Testis (tissue), 2 donors: ENCODE measurements at regions not wholly inside any gene's neighbourhood (a gene's known extent, or its start where the extent isn't known, plus 50 kb on each side); places are given as distances from the start of the nearest gene placed in this dataset.

Experiments
- DNase-seq: peaks from one replicate; pipeline ENCODE4 v3.0.0-alpha.2; 2019
- H3K27ac ChIP-seq, 2 donors: fragments of 200-600 bp; sonication (generic); one replicate each; pipeline ENCODE4 v1.5.1; 2019
- H3K27me3 ChIP-seq: fragments of 200-600 bp; sonication (generic); one replicate; pipeline ENCODE4 v1.5.1; 2019
- H3K36me3 ChIP-seq: fragments of 200-600 bp; sonication (generic); one replicate; pipeline ENCODE4 v1.5.1; 2017; ENCODE audit warnings: low read depth; ENCODE audit errors: missing control alignments
- H3K4me1 ChIP-seq: fragments of 200-600 bp; sonication (generic); one replicate; pipeline ENCODE4 v1.5.1; 2019
- H3K4me3 ChIP-seq, 2 donors: fragments of 200-600 bp; sonication (generic); one replicate each; pipeline ENCODE4 v1.5.1; 2017 to 2019
- H3K9me3 ChIP-seq: fragments of 200-600 bp; sonication (generic); one replicate; pipeline ENCODE4 v1.5.1; 2017
- CTCF ChIP-seq, 3 experiments: fragments of 450-650 bp in 2 of 3; fragments of 200-600 bp in 1 of 3; sonication (generic) in 1 of 3; IDR thresholded peaks; one replicate each; pipeline ENCODE4 v1.5.1; 2016 to 2019; ENCODE audit warnings: antibody characterized with exemption in 3 of 3, mild to moderate bottlenecking in 2 of 3, moderate library complexity in 1 of 3
- POLR2A ChIP-seq: fragments of 450-650 bp; IDR thresholded peaks from one replicate; pipeline ENCODE4 v1.6.1; 2017; ENCODE audit warnings: antibody characterized with exemption, mild to moderate bottlenecking, moderate library complexity
- WGBS, 2 donors: methylation state at CpG; one replicate each; pipeline ENCODE4 v1.1.5; 2018; 5-methylcytosine and 5-hydroxymethylcytosine counted together
- intact Hi-C: fragments of 100-400 bp; cut with DNase I; formaldehyde crosslinking; loops from one replicate; pipeline ENCODE4 v1.15.1; 2023; ENCODE audit warnings: low total_unique reads

- H3K4me1 ChIP-seq, result peaks cover 3% of the 10 kb centered on the region
- intact Hi-C loops, result no loop called here
- no peak overlapping the region for H3K4me3 ChIP-seq
- no peaks in the 10 kb centered on the region for H3K9me3 ChIP-seq
- TF ChIP-seq POLR2A (no peak), CTCF (IDR thresholded peaks at IDR 0.05) (no peak)
- 69 to 73% methylated on average over 7 of the region's 7 CpGs for whole genome bisulfite sequencing, 2 donors
- H3K27me3 ChIP-seq, result no peaks in the 10 kb centered on the region
- no peak overlapping the region for H3K27ac ChIP-seq
- no peak for DNase-seq
- H3K36me3 ChIP-seq, result no peaks in the 10 kb centered on the region
These were observed 89.5 kb upstream of the RFC3 start for GRCh38 chr13:33728271-33729037.

DNA sequence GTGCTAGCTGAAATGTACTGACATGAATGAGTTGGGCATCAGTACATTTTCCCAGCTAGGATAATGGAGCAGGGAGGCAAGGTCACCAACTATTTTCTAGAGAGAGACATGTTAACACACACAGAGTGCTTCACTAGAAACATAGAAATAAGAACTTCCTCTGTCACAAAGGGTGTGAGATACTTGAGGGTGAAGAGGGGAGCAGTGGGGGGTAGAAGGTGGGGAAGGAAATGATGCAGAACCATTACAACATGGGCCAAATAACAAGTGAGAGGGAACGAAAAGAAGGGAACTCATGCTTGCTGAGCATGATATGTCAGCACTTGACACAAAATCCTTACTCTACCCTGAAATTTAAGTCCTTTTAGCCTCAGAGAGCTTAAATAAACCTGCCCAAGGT lies 87.8 kb upstream of the RFC3 start:
- no peaks in the 10 kb centered on the region for H3K27me3 ChIP-seq
- peaks cover 3% of the 10 kb centered on the region for H3K4me1 ChIP-seq
- H3K9me3 ChIP-seq, result no peaks in the 10 kb centered on the region
- 81 to 88% methylated on average over 1 of the region's 1 CpG for WGBS, 2 donors
- no peak for TF ChIP-seq CTCF (IDR thresholded peaks at IDR 0.05)
- no peak for TF ChIP-seq POLR2A
- H3K36me3 ChIP-seq, result no peaks in the 10 kb centered on the region
- no peak for DNase-seq
- H3K27ac ChIP-seq, result no peak overlapping the region
- H3K4me3 ChIP-seq, result no peak overlapping the region
- intact Hi-C loops, result no loop called here

DNA sequence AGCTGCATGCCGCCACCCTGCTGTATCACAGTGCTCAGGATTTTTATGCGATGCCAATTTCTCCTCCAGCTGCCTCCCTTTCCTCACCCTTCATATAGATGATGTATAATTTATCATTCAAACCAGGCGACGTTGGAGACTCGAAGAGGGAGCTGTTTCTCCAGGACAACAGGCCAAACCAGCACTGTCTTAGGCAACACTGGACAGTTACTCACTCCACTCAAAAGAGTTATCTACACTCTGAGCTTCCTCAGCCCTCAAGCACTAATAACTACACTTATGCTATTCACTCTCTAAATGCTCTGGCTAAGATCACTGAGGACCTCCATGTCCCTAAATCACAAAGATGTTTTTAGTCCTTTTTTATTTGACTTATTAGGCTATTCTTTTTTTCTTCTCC lies 87.3 kb upstream of the RFC3 start:
- H3K27ac ChIP-seq, result no peak overlapping the region
- no peaks in the 10 kb centered on the region for H3K27me3 ChIP-seq

GRCh38 chr13:33735276-33735675 lies 82.7 kb upstream of the RFC3 start:
- TF ChIP-seq CTCF (IDR thresholded peaks at IDR 0.05) (no peak), POLR2A (no peak)
- H3K9me3 ChIP-seq, result no peaks in the 10 kb centered on the region
- intact Hi-C loops, result no loop called here

More for the DNA sequence above, 87.3 kb upstream of the RFC3 start:
- Histone ChIP-seq H3K36me3 (no peaks in the 10 kb centered on the region), H3K9me3 (no peaks in the 10 kb centered on the region), H3K4me1 (peaks cover 3% of the 10 kb centered on the region), H3K4me3 (no peak overlapping the region)
- TF ChIP-seq CTCF (IDR thresholded peaks at IDR 0.05) (no peak), POLR2A (no peak)
- 92 to 93% methylated on average over 5 of the region's 5 CpGs for WGBS, 2 donors
- no peak for DNase-seq
- intact Hi-C loops, result no loop called here

DNA sequence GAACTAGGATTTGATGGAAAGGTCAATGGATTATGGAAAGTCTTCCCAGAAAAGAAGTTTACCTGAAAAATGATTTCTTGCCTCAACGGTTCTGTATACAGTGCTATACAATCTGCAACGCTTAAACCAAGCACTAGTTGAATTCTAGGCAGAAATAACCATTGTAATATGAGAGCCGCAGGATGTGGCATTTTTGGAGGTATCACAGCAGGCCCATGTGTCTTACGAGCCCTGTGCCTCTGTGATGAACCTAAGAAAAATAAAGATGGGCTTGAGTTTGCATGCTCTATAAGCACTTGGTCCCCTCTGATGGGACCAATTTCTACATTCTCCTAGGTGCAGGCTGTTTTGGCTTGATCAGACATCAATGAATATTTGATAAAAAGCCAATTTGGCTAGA lies 78.7 kb upstream of the RFC3 start:
- Histone ChIP-seq H3K9me3 (no peaks in the 10 kb centered on the region), H3K4me3 (no peak overlapping the region), H3K27me3 (no peaks in the 10 kb centered on the region), H3K4me1 (no peaks in the 10 kb centered on the region), H3K36me3 (no peaks in the 10 kb centered on the region), H3K27ac (no peak overlapping the region)
- intact Hi-C loops, result no loop called here
- TF ChIP-seq POLR2A (no peak), CTCF (IDR thresholded peaks at IDR 0.05) (no peak)
- no peak for DNase-seq
- WGBS, 2 donors, result 90 to 93% methylated on average over 4 of the region's 4 CpGs

More at GRCh38 chr13:33735276-33735675, 82.7 kb upstream of the RFC3 start:
- Histone ChIP-seq H3K4me1 (no peaks in the 10 kb centered on the region), H3K27me3 (no peaks in the 10 kb centered on the region), H3K27ac (no peak overlapping the region), H3K36me3 (no peaks in the 10 kb centered on the region), H3K4me3 (no peak overlapping the region)
- no peak for DNase-seq
- WGBS, 2 donors, result 56 to 82% methylated on average over 1 of the region's 1 CpG
